Bronchial epithelial cell (primary cell): ENCODE measurements at regions not wholly inside any gene's neighbourhood (a gene's known extent, or its start where the extent isn't known, plus 50 kb on each side); places are given as distances from the start of the nearest gene placed in this dataset.

Experiments used
- DNase-seq: peaks from one replicate; pipeline ENCODE4 v3.0.0-alpha.2; 2010; ENCODE audit warnings: low read depth
- FAIRE-seq: peaks from 2 replicates; lab custom pipeline; 2011; peaks lifted over from hg19 to GRCh38; lab: Jason Lieb, UNC
- H3K27me3 ChIP-seq: 2 replicates; pipeline ENCODE4 v1.5.1; 2011; ENCODE audit warnings: low read length; ENCODE audit not compliant: control insufficient read depth, insufficient read depth
- H3K36me3 ChIP-seq: 2 replicates; pipeline ENCODE4 v1.5.1; 2011; ENCODE audit warnings: low read length; ENCODE audit not compliant: control insufficient read depth, insufficient read depth
- H3K4me3 ChIP-seq: 2 replicates; pipeline ENCODE4 v1.5.1; 2011; ENCODE audit warnings: mild to moderate bottlenecking, low read depth, low read length, control low read depth
- CTCF ChIP-seq: IDR thresholded peaks from 2 replicates; pipeline ENCODE4 v1.5.1; 2011; ENCODE audit warnings: mild to moderate bottlenecking, moderate library complexity, low read length, control low read depth, inconsistent platforms; ENCODE audit not compliant: insufficient read depth, severe bottlenecking

- Histone ChIP-seq H3K4me3 (no peak overlapping the region), H3K27me3 (no peaks in the 10 kb centered on the region), H3K36me3 (no peaks in the 10 kb centered on the region)
- no peak for TF ChIP-seq CTCF
- no peak for DNase-seq
- no peak for FAIRE-seq
Measured at GRCh38 chr16:52376676-52377280, 170.2 kb downstream of the TOX3 start.

- H3K27me3 ChIP-seq: no peaks in the 10 kb centered on the region
- H3K36me3 ChIP-seq: no peaks in the 10 kb centered on the region
- H3K4me3 ChIP-seq: no peak overlapping the region
- peak; percentile 2 for DNase-seq
- FAIRE-seq: no peak
- no peak for TF ChIP-seq CTCF
Measured at GRCh38 chr16:52372313-52372712, 174.6 kb downstream of the TOX3 start.

- FAIRE-seq (no peak), DNase-seq (no peak)
- Histone ChIP-seq H3K36me3 (no peaks in the 10 kb centered on the region), H3K4me3 (no peak overlapping the region), H3K27me3 (no peaks in the 10 kb centered on the region)
- TF ChIP-seq CTCF: no peak
Measured at GRCh38 chr16:52368859-52369258, 178.1 kb downstream of the TOX3 start.

- Histone ChIP-seq H3K27me3 (no peaks in the 10 kb centered on the region), H3K4me3 (no peak overlapping the region), H3K36me3 (no peaks in the 10 kb centered on the region)
- DNase-seq (no peak), FAIRE-seq (peak; percentile 43)
- no peak for TF ChIP-seq CTCF
Measured at GRCh38 chr16:52367821-52368220, 179.1 kb downstream of the TOX3 start.

- H3K27me3 ChIP-seq: no peaks in the 10 kb centered on the region
- no peak for DNase-seq
- no peak overlapping the region for H3K4me3 ChIP-seq
- H3K36me3 ChIP-seq: no peaks in the 10 kb centered on the region
- no peak for TF ChIP-seq CTCF
- FAIRE-seq: no peak
Measured at GRCh38 chr16:52366983-52367382, 180.0 kb downstream of the TOX3 start.

GRCh38 chr16:52364500-52364899, 182.4 kb downstream of the TOX3 start:
- TF ChIP-seq CTCF: no peak
- DNase-seq (no peak), FAIRE-seq (no peak)
- H3K36me3 ChIP-seq: no peaks in the 10 kb centered on the region
- no peaks in the 10 kb centered on the region for H3K27me3 ChIP-seq
- H3K4me3 ChIP-seq: no peak overlapping the region
